Prostate gland (tissue), 2 donors: ENCODE measurements at regions not wholly inside any gene's neighbourhood (a gene's known extent, or its start where the extent isn't known, plus 50 kb on each side); places are given as distances from the start of the nearest gene placed in this dataset.

ENCODE experiments used
- CTCF ChIP-seq, 4 experiments: fragments of 200-600 bp in 2 of 4; fragments of 450-650 bp in 2 of 4; sonication (generic) in 2 of 4; IDR thresholded peaks; 1 replicate in 3 of 4; 2 replicates in 1 of 4; pipeline ENCODE4 v1.5.1; 2016 to 2019; ENCODE audit warnings: antibody characterized with exemption in 4 of 4, mild to moderate bottlenecking in 2 of 4, moderate library complexity in 2 of 4
- POLR2A ChIP-seq: fragments of 450-650 bp; IDR thresholded peaks from one replicate; pipeline ENCODE4 v1.6.1; 2016; ENCODE audit warnings: antibody characterized with exemption, mild to moderate bottlenecking
- POLR2AphosphoS5 ChIP-seq: sonication (generic); formaldehyde crosslinking; IDR thresholded peaks from one replicate; pipeline ENCODE4 v1.6.1; 2017; ENCODE audit warnings: antibody characterized with exemption

GRCh38 chr10:108616559-108617285 is 1306.6 kb downstream of the XPNPEP1 start:
- TF ChIP-seq POLR2A (no peak), POLR2AphosphoS5 (no peak), CTCF (IDR thresholded peaks at IDR 0.05) (no peak)
